Glomerular endothelial cell (primary cell): ENCODE measurements at regions not wholly inside any gene's neighbourhood (a gene's known extent, or its start where the extent isn't known, plus 50 kb on each side); places are given as distances from the start of the nearest gene placed in this dataset.
"Not testable (repeated sequence)": the region's sequence is repeated elsewhere in the genome, so short reads cannot be mapped to it uniquely, and the experiment has no call there.

Source experiments
- DNase-seq: peaks from one replicate; pipeline ENCODE4 v3.0.0-alpha.2; 2011; ENCODE audit warnings: low read depth, low spot score; ENCODE audit errors: extremely low read depth

DNA sequence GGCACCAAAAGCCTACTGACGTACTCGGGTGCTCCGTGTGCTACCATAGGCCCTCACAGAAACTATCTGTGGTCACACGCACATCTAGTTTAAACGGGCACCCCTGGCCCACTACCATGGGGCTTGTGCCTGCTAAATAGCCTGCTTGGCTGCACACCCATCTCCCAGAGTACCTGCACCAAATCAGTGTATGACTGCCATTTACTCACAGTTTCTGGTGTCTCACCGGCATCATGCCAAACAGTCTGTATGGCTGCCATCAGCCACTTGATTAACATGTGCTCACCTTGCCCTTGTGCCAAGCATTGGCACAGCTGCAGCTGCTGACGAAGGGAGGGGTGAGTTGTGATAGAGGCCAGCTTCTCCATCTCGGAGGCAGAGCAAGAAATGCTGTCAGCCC lies 232.7 kb downstream of the IGSF11 start:
- DNase-seq: no peak

DNA sequence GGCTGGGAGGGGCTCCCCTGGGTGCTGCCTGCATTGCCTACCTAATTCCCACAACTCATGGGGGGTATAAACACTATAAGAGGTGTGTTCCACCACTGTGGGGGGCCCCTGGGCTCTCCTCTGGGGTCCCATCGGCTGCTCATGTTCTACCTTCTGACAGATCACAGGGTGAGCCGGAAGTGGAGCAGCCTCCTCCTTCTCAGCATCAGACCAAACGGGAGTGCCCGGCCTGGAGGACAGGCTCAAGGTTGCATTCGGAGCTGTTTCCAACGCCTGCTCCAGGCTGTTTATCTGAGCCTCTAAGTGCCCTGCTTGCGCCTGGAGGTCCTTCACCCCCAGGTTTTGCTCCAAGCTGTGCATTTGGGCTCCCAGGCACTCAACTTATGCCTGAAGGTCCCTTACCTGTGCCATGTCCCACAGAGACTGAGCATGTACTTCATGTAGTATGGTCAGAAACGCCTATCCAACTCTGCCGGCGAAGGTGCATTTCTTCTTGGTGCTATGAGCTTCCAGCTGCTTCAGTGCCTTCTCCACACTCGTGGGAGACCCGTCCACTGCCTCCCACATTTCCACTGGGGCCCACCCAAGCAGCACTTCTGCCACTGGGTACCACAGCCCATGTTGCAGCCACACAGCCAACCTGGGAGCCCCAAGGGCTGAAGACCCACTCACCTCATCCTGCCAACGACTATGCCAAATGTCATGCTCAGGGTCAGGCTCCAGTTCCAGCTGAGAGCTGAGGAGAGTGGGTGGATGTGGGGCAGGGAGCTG lies 232.1 kb downstream of the IGSF11 start:
- DNase-seq: no peak

DNA sequence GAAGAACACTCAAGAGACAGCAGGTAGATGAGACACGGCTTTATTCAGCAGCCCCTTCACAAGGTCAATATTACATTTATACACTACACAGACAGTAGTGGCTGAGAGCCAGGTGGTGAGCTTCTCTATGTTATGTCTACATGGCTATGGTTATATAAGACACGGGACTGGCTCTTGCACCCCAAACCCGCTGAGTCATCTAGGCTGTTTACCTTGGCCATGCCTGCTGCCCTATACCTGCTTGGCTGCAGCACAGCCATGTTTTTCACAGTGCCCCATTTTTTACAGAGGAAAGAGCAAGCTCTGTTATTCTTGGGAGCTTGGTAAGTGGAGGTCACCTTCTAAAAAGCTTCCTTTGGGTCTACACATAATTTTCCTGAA lies 231.6 kb downstream of the IGSF11 start:
- DNase-seq: no peak

DNA sequence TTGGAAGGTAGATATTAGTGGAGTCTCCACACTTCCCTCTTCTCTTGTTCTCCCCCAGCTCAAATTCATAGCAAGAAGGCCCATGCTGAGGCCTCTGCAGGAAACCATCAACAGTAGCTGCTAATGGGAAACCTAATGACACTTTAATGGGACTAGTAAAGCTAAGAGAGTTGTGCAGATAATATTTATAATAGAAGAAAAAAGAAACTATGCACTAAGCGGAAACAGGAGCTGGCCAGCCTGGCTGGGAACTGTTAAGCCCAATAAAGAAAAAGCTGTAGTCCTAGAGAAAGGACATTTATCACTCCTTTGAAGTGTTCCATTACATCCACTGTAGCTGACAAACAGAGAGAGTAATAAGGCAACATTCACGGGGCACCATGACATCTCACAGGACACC lies 229.6 kb downstream of the IGSF11 start:
- DNase-seq: no peak

DNA sequence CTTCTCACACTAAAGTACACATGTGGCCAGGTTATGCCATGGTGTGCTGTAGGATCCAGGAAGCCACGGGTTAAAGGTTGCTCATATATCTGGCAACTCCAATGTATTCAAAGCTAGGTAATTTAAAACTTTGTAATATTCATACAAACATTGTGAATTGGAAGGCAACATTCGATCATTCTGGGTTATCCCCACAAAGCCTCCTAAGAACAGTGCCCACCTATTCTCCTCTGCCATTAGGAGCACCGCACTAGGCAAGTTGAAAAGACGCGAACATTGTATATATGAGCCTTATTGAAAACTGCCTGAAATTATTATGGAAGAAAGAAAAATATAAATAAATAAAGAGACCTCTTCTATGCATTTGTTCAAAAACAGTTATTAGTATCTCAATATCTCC lies 228.2 kb downstream of the IGSF11 start:
- DNase-seq: no peak

DNA sequence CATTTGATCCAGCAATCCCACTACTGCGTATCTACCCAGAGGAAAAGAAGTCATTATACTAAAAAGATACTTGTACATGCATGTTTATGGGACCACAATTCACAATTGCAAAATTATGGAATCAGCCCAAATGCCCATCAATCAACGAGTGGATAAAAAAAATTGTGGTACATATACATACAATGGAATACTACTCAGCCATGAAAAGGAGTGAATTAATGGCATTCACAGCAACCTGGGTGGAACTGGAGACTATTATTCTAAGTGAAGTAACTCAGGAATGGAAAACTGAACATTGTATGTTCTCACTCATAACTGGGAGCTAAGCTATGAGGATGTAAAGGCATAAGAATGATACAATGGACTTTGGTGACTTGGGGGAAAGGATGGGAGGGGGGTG lies 227.3 kb downstream of the IGSF11 start:
- DNase-seq: not testable (repeated sequence)

DNA sequence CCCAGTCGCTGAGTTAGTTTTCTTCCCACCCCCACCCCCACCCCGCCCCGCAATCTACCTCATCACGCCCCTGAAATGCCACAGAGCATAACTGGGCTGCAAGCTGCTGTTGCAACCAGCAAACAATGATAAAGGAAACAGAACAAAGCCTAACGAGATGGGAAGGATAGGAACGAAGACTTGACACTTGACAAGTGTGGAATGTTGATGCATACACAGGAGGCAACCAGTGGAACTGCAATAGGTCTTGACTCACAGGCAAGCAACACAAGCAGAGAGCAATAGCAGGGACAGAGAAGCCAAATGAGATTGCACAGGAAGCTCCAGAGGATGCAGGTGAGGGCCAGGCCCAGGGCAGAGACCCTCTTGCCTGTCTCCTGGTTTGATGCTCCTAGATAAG lies 225.9 kb downstream of the IGSF11 start:
- DNase-seq: no peak

DNA sequence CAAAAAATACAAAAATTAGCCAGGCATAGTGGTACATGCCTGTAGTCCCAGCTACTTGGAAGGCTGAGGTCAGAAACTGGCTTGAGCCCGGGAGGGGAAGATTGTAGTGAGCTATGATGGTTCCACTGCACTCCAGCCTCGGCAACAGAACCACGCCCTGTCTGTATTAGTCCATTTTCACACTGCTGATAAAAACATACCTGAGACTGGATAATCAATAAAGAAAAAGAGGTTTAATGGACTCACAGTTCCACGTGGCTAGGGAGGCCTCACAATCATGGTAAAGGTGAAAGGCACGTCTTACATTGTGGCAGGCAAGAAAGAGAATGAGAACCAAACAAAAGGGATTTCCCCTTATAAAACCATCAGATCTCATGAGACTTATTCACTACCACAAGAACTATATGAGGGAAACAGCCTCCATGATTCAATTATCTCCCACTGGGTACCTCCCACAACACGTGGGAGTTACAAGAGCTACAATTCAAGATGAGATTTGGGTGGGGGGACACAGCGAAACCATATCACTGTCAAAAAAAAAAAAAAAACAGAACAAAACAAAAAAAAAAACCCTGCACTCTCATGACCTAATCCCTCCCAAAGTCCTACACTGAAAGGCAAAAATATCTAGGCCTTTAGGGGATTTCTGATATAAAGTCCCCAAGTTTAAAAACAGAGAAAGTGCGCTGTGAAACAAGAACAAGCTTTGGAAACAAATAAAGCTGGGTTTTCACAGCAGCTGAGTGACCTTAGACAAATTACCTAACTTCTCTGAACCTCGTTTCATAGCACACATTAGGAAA lies 224.7 kb downstream of the IGSF11 start:
- DNase-seq: no peak

DNA sequence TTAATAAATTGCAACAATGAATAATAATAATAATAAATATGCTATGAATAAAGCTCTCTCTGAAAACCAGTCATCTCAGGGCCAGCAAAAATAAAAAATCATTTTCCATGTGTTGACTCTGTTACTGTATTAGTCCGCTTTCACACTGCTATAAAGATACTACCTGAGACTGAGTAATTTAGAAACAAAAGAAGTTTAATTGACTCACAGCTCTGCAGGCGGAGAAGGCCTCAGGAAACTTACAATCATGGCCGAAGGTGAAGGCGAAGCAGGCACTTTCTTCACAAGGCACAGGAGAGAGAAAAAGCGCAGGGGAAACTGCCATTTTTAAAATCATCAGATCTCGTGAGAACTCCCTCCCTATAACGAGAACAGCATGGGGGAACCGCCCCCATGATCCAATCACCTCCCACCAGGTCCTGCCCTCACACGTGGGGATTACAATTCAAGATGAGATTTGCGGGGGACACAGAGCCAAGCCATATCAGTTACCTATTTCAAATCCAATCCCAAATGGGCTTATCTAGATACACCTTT lies 224.1 kb downstream of the IGSF11 start:
- no peak for DNase-seq

DNA sequence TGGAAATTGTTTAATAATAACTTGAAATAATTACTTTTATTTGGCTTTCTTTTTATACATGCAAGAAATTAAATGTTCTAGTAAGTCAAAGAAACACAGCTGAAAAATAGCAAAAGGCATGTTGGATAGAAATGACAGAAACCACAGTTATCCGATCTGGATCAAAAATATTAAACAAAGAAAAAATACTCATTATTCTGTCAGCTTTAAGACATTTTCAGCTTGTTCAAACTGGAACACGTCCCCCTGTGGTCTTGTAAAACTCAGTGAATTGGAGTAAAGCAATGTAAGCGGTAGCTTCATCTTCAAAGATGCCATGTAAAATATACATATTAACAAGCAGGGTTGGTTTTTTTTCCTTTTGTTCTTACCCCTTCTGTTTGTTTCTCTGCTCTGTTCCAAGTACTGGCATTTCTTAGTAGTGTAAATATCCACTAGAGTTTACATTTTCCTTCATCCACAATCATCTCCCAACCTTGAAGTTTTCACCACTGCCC lies 223.4 kb downstream of the IGSF11 start:
- no peak for DNase-seq

DNA sequence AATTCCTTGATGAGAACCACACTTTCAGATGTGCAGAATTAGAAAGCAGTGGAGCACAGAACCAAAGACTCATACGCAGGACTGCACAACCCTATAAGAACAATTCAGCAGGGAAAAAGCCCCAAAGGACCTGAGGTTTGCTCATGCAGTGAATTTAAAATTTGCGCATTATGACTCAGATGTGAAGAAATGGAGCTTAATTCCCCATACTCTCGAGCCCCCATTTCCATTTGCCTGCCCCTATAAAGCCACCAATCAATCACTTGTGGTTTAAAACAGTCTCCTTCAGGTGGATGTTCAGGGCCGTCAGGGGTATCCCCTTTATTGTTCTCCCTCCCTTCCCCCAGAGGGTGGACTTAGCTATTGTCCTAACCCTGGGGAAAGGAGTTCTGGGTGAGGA lies 221.2 kb downstream of the IGSF11 start:
- DNase-seq: no peak

DNA sequence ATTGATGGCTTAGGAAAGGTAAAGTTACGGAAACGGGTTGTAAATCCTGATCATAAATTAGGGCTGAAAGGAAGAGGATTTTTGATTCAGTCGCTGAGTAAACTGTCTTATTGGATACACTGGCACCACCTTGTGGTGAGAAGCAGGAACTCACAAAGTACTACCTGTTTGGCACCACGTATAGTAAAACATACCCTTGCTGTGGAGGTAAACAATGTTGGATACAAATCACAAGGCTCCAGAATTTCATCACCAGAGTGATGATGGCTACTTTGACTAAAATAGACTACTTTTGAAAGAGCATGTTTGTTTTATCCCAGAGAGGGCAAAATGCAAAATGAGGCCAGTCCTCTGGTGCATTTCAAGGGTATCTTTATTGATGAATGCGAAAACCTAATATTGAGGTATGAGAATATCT lies 216.9 kb downstream of the IGSF11 start:
- DNase-seq: peak; percentile 20

DNA sequence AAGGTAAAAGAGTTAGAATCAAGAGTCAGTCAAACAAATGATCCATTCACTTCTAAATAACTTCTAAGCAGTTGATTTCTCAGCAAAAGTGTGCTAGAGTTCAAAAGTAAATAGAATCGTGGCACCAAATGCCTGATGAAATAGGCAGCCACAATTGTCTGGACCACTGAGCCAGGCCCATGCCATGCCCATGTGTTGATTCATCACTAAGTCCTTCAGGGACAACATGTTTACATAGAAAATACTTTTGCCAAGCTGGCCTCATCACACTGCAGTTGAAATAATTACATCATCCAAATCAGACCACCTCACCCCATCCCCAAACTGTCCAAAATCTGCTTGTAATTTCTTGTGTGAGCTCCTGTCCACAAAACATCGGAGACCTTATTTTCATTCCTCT lies 216.3 kb downstream of the IGSF11 start:
- DNase-seq: no peak

DNA sequence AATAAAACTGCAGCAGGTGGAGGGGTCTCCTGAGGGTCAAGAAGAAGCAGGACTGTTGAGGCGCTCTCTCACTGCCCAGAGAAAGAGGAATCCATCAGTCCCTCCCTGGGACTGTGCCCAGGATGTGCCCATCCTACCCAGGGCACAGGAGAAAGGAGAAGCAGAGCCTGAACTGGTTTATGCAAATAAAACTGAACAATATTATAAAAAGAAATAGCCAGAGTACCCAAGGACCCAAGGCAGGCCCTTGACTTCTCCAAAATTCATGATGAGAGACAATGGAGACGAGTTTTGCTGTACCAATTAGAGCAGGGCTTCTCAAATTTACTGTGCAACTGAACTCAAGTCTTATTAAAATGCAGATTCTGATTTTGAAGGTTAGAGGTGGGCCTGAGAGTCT lies 211.0 kb downstream of the IGSF11 start:
- DNase-seq: no peak

DNA sequence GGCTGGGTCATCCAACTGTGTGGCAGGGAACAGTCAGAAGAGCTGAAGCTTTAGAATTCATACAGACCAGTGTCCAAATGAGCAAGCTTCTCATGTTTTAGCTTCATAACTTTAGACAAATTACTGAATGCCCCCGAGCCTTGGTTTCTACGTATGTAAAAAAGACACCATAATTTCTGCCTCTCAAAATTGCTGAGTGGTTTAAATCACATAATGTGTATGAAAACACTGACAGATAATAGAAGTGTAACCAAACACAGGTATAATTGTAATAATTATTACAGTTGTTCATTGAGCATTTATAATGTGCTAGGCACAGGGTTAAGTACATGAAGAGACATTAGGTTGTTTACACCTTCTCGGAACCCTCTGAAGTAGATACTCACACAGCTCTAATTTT lies 207.2 kb downstream of the IGSF11 start:
- no peak for DNase-seq

DNA sequence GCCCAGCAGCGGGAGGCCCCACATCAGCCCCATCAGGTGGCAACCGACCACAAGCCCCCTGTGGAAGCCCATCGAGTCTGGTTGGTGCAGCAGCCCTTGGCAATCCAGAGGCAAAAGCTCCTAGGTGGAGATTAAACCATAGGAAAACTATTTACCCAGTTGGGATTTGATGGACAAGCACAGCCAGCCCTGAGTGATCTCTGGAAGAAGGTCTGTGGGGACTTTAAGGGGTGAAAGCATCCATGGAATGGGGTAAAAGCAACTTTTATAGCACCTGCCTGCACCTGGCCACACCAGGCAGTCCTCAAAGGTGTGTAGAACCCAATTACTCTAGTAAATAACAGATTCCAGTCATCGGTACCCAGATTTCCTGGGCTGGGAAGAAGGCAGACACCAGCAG lies 206.3 kb downstream of the IGSF11 start:
- DNase-seq: no peak

DNA sequence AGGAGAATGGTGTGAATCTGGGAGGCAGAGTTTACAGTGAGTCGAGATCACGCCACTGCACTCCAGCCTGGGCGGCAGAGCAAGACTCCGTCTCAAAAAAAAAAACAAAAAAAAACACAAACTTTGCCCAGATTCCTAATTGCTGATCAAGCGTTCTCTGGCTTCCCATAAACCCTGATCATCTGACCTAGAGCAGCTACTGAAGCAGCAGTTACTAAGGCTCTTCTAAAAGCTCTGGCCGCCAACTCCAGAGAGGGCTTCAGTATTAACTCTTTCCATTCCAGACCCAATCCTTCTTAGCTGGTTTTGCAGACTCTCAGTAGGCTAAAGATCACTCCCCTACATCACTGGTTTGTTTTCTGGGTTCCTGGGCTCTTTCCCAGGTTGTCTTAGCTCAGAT lies 201.6 kb downstream of the IGSF11 start:
- DNase-seq: no peak

DNA sequence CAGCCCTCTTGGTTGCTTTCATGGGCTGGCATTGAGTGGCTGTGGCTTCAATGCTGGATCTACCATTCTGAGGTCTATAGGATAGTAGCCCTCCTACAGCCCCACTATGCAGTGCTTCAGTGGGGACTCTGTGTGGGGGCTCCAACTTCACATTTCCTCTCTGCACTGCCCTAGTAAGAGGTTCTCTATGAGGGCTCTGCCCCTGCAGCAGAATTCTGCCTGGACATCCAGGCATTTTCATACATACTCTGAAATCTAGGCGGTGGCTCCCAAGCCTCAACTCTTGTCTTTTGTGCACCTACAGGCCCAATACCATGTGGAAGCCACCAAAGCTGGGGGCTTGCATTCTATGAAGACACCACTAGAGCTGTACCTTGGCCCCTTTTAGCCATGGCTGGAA lies 195.8 kb downstream of the IGSF11 start:
- no peak for DNase-seq

DNA sequence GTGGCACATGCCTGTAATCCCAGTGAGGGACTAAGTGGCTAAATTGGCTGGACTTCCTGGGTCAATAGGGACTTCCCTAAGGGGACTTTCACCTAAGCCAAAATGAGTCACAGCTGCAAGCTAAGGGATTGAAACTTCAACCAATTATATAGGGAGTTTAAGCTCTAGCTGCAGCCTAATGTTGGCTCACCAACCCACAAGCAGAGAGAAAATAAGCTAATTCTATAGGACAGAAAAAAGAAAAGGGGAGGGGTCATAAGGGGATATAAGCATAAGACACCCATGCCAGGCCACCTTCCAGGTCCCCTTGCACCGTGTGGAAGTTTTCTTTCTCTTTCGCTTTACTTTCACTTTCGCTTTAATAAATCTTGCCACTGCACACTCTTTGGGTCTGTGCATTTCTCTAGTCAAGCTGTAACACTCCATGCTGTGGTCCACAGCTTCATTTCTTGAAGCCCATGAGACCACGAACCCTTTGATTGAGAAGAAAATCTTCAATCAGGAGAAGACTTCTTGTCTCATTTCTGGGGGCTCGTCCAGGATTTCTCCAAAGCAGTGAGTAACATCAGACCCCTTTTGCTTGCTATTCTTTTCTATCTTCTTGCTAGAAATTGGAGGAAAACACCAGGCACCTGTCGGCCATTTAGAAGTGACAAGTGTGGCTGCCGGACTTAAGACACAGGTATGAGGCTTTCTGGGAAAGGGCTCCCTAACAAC lies 192.3 kb downstream of the IGSF11 start:
- DNase-seq: no peak

DNA sequence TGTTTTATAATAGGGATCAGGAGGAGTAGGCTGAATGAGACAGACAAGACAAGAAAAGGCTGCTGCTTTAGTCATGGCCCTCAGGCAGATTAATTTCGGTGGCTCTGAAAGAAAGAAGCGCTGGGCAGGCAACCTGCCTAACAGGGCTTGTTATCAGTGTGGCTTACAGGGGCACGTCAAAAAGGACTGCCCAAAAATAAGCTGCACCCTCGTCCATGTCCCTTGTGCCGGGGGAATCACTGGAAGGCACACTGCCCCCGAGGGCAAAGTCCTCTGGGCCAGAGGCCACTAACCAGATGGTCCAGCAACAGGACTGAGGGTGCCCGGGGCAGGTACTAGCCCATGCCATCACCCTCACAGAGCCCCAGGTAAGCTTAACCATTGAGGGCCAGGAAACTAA lies 188.5 kb downstream of the IGSF11 start:
- DNase-seq: no peak
